EH (cell line): ENCODE measurements at regions not wholly inside any gene's neighbourhood (a gene's known extent, or its start where the extent isn't known, plus 50 kb on each side); places are given as distances from the start of the nearest gene placed in this dataset.
A peak's percentile ranks its signal among the peaks of the same experiment; 100 is the strongest.

Source experiments
- DNase-seq: peaks from one replicate; pipeline ENCODE4 v3.0.0-alpha.2; 2015; ENCODE audit warnings: low read depth

DNA sequence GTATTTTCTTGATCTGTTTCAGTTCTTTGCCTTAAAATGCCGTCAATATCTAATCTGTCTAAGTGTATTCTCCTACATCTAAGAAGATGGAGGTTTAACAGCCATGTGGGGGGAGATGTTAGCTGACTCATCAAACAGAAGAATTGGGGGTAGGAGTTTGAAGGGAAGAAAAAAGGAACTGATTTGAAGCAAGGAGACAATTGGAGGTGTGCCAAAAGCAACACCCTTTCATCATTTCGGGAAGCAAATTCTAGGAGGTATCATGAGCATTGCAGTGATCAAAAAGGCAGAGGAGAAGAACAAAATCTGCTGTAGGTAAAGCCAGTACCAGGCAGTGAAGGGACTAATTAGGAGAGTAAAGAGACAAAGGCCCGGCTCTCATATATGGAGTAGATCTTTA is 337.3 kb upstream of the TBC1D5 start:
- peak; percentile 14 for DNase-seq

DNA sequence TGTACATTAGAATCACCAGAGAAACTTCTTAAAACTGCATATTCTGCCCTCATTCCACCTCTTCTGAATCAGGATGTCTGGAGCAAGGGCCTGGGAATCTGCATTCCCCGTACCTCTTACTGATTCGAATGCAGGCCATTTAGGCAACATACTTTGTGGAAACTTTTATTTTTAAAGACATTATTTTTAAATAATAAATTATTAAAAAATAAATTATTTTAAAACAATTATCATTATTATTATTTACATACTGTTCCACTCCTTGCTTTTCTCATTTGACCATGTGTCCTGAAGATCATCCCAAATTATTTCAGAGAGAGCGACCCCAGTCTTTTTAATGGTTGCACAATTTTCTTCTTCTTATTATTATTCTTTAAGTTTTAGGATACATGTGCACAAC is 336.6 kb upstream of the TBC1D5 start:
- DNase-seq: no peak

DNA sequence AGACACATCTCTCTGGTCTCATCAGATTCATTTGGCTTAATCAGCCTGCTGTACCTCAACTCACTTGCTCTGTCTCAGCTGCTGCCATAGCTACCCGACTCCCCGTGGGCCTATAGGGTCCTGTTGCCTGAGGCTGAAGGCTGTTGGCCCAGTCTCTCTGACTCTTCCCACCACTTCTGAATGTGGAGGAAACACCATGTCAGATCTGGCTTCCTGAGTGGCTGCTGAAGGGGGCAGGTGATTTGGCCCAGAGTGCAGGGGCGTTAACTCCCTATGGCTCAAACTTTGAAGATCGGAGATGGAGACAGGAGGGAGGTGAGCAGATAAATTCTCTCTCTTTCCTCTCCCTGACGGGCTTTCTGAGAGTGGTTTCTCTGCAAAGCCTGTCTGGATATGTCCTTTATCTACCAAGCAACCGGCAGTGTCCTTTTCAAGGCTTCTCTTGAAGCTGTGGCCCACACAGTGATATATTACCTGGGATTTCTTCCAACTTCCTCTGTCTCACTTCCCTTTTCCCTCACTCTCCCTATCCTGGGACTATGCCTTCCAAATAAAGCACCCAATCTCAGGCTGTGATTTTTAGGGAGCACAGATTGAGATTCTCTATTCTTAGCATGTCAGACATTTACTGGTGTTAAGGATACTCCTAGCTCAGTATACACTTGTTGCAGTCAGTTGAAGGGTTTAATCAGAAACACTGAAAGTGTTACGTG is 334.9 kb upstream of the TBC1D5 start:
- DNase-seq: no peak

DNA sequence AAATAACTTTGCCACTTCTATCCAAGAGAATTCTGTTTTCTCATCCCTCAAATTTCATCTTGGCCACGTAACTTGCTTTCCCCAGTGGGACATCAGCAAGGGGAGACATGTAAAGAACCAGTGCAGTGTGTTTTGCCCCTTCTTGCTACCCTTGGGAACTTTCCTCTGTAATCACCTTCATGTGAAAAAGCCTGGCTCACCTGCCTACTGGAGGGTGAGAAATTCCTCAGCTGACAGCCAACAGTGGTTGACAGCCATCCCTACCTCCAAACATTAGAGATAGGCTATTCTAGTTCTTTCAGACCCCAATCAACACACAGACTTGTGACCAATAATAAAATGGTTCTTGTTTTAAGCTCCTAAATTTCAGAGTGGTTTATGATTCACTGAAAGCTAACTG is 333.9 kb upstream of the TBC1D5 start:
- DNase-seq: no peak

DNA sequence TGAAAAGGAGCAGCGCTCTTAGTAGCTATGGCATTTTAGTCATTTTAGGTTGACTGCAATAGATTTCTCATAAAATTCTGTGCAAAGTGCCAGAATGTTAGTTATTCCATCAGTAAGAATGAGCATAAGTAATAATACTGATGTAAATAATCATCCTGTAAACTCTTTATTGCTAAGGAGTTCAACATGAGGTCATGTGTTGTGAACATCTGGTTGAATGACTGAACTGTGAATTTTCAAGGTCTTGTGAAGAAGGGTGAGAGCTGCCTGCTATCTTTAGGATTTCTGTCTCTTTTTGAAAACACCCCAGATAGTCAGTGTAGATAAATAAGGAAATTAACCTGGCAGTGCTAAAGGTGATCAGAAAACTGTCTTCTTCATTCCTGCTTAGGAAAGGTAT is 333.4 kb upstream of the TBC1D5 start:
- DNase-seq: no peak

DNA sequence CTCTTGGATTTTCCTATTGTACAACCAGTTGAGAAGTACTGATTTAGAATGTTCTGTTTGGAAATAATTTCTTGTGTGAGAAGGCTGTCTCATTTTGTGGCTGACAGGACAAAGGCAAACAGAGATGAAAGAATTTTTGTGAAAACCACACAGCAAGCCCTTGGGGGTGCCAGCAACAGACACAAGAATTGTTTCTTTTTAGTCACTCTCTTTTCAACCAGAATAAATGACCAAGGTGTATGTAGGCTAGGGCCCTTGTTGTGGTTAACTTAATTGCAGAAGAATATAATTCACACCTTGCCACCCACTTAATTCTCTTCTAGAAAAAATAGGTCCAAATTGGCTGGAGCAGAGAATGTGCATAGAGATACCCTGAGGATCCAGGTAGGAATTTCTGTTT is 329.4 kb upstream of the TBC1D5 start:
- DNase-seq: no peak

DNA sequence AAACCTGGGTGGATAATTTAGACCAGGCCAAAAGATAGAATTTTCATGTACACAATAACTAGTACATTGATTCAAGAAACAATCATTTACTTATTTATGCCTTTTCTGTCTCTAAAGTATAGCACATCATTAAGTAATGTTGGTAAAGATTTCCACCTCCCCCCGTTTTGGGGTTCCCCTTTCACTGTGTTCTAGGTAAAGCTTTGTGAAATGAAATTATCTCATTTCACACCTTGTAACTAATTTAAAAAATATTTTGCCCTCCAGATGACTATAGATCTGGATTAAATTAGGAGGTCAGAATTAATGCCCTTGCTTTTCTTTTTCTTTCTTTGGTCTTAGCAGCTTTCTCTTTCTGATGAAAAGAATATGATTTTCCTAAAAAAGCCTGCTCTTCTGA is 328.5 kb upstream of the TBC1D5 start:
- DNase-seq: no peak

DNA sequence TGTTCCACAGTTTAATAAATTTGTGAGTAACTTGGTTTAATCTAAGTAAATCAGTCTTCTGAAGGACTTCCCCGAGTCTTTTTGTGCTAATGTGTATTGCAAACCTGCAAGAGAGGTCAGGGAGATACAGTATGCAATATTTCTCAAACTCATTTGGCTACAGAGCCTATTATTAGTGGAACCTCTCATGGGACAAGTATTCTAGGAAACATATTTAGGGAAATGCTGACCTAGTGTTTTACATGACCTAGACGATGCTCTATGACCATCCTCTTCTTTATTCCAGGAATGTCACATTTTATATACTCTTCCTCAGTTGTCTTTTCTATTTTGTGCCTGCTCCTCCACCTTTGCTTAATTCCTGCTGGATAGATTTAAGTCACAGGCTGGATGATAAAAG is 327.8 kb upstream of the TBC1D5 start:
- no peak for DNase-seq

DNA sequence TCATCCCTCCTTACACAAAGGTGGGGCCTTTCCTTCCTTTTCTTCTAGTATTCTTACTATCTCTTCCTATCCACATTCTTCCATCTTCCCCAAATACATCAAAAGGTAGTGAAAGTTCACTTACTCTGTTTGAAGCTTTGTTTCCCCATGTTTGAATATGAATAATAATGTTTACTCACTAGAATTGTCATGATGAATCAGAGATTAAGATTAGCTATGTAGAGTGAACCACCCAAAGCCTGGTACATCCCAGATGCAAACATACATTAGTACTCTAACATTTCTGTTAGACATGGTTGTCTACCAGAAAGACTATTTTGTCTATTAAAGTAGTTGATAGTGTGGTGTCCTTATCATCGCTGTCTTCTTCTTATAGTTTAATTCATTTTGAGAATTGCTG is 327.1 kb upstream of the TBC1D5 start:
- no peak for DNase-seq

DNA sequence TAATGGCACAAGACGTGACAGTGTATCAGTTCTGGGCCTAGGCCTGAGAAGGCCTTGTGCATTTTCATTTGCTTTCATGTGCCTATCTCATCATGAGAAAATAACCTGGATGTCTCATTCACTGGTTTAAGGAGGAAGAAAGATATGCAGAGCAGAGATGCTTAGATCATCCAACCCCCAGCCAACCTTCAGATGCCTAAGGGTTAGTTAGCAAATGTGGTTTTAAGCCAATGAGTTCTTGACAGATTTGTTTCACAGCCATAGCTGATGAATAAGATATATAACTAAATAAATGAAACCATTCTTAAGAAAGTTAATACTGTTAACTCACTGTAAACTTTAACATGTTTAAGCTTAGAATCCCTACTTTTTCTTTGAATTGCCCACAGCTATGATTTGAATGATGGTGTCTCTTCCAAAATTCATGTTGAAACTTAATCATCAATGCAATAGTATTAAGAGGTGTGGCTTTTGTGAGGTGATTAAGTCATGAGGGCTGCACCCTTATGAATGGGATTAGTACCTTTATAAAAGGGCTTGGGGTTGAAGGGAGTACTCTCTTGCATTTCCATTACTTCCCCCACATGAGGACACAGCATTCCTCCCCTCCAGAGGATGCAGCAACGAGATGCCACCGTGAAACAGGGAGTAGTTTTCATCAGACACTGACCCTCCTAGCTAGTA is 324.6 kb upstream of the TBC1D5 start:
- DNase-seq: no peak

DNA sequence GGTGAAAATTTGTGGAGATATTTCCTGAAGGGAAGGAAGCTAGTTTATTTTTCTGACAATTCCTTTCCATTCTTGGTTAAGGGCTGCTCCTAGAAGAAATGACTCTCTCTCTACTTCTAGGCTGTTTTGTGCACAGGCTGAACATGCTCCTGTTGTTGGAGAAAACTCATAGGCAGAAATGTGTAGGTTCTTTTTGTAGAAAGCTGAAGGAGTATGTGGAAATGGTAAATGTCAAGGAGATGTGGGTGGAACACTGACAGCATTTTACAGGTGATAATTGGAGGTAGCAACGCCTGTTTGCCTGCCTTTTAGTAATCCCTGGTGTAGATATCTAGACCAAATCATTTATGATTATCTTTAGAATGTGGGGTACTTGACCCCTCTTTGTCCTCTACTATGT is 322.2 kb upstream of the TBC1D5 start:
- no peak for DNase-seq

DNA sequence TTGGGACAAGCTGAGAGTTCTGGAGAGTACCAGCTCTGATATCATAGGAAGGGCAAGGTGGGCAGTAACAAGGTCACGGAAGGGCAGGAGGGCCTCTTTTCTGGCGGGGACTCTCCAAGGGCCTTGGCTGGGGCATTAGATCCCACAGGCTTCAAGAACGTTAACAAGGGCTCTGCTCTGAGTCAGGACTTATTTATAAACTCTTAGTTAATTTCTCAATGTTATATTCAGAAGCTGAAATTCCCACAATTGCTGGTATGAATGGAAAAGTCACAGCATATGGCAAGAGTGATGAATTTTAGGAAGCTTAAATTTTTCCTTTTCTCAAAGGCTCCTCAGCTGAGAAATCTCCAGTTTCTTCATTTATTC is 320.2 kb upstream of the TBC1D5 start:
- DNase-seq: peak; percentile 44

DNA sequence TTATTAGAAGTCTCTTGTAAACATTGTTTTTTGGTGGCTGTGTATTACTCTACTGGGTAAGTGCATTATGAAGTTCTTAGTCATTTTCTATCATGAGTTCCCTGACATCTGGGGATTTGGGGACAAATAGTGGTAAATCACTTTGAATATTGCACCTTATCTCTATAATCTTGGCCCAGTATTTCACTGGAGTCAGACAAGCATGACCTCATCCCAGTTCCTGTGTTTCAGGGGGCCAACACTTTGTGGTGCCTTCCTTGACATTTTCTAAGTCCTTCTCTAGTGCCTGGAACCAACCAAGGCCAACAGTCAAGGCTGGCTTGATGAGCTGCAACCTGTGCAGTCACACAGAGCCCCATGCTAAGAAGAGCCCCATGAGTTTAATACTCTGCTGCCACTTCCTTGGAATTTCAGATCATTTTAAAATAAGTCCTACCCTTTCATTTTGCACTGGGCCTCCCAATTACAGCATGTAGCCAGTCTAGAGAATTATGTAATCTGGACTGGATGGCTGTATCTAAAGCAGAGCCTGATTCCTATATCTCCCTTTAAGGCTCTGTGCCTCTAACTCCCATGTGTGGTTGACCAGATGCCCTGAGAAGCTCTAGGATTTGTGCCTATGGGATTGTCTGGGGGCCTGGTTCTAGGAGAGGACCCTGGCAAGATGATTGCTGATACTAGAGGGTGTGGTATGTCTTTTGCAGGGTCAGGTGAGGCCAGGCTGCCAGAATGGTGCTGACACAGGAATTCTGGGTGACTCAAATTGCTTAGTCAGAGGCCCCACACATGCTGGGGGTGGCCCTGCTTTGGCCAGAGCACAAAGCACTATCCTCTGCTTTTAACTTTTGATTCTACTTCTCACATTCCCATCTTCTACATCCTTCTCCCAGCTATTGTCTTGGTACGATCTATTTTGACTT is 319.6 kb upstream of the TBC1D5 start:
- peak; percentile 47 for DNase-seq

DNA sequence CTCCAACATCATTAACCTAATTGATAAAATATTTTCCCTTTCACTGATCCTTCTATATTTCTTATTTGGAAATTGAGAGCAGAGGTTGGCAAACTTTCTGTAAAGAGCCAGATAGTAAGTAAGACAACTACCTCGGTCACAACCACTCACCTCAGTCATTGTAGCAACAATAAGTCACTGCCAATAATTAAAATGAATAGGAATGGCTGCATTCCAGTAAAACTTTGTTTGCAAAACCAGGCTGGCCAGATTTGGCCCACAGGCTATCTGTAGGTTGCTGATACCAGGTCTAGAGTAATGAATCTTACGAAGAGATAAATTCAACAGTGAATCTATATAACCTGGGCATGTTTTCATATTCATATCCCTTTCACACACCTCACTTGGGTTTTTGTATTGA is 316.2 kb upstream of the TBC1D5 start:
- no peak for DNase-seq

DNA sequence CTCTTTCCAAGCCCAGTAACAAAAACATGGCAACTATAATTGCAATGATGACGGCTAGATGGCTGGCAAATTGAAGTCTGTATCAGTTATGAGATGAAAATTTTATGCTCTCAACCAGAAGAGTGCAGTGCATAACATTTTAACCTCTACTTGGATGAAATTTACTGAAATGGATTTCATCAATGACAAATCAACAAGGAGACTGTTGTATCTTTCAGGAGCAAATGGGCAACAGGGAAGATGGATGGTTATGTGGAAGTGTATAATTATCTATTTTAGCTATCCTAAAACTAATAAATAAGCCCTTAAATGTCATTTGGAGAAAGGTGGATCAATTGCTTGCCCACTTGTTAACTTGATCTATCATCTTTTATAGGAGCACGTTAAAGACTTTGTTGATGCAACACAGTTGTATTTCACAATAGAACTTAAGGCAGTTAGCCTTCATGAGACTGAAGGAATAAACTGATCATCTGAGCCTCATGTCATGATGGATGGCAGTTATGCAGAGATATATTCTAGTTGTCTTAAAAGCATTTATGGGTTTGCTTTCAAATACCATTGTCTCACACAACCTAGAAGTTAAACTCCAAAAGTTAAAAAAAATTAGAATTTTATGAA is 315.1 kb upstream of the TBC1D5 start:
- no peak for DNase-seq

DNA sequence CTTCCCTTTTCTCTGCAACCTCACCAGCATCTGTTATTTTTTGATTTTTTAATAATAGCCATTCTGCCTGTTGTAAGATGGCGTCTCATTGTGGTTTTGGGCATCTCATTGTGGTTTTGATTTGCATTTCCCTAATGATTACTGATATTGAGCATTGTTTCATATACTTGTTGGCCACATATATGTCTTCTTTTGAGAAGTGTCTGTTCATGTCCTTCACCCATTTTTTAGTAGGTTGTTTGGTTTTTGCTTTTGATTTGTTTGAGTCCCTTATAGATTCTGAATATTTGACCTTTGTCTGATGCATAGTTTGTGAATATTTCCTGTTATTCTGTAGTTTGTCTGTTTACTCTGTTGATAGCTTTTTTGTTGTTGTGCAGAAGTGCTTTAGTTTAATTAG is 312.2 kb upstream of the TBC1D5 start:
- no peak for DNase-seq

DNA sequence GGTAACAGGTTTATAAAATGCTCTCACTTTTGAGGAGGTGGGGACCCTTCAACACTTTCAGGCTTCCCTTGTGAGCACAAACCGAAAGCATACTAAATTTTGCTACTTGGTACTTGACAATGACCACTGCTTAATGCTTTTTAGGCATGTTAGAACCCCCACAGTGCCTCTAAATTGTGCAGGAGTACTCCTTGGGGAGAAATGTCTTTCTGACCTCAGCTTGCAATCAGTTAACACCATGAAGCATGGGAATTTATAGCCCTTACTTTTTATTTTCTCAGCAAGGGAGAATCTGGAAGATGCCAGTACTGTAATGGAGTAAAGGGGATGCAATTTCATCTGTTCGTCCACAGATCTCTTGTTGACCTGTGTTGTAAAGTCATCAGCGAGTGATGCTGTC is 308.9 kb upstream of the TBC1D5 start:
- no peak for DNase-seq

DNA sequence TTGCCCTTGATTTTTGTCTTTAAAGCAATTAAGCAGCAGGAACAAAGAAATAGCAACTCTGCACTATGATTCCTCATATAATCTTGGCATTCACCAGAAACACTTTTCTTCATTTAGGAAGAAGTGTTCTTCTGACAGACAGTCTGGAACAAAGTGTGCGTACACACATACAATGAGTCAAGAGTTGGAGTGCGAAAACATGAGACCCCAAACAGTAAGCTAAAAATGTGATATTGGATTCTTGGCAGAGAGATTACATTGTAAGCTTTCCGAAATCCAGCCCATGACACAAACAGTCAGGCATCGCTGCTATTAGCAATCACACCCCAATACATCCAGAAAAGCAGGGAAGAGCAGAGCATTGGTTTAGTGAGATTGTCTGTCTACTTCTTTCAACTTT is 306.7 kb upstream of the TBC1D5 start:
- no peak for DNase-seq

DNA sequence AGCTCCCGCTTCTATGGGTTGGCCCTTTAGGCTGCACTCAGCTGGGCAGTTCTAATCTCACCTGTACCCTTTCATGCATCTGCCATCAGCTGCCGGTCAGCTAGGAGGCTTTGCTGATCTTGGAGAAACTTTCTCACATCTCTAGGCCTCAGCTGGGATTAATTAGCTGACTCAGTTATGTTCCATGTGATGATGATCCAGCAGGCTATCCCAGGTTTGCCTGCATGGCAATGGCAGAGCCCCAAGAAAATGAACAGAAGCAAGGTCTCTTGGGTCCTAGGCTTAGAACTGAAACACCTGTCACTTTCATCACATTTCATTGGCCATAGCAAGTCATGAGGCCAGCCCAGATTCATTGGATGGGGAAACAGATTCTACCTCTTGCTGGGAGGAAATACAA is 304.6 kb upstream of the TBC1D5 start:
- DNase-seq: peak; percentile 25

DNA sequence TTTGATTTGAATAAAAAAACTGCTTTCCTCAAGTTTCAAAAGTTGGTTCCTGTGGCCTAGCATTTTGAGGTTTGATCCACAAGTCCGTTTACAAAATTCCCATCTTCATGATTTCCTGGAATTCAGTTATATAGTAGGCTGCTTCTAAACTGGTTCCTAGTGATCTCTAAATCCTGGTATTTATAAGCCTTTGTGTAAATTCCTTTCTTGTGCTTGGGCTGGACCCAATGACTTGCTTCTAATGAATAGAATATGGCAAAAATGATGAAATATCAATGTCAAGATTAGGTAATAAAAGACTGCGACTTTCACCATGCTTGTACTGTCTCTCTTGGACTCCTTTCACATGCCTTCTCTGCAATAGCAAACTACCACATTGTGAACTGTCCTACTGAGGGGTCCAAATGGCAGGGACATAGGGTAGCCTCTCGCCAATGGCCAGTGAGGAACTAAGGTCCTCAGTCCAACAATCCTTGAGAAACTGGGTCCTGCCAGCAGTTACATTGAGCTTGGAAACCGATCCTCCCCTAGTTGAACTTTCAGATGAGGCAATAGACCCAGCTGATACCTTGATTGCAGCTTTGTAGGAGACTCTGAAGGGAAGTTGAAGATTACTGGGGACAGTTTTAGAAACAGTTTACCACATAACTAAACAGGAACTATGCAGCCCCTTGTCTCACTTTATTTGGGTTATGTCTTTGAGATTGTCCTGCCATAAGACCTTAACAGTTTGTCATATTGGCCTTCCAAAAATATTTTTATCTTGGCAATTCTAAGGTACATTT is 303.9 kb upstream of the TBC1D5 start:
- DNase-seq: peak; percentile 11

DNA sequence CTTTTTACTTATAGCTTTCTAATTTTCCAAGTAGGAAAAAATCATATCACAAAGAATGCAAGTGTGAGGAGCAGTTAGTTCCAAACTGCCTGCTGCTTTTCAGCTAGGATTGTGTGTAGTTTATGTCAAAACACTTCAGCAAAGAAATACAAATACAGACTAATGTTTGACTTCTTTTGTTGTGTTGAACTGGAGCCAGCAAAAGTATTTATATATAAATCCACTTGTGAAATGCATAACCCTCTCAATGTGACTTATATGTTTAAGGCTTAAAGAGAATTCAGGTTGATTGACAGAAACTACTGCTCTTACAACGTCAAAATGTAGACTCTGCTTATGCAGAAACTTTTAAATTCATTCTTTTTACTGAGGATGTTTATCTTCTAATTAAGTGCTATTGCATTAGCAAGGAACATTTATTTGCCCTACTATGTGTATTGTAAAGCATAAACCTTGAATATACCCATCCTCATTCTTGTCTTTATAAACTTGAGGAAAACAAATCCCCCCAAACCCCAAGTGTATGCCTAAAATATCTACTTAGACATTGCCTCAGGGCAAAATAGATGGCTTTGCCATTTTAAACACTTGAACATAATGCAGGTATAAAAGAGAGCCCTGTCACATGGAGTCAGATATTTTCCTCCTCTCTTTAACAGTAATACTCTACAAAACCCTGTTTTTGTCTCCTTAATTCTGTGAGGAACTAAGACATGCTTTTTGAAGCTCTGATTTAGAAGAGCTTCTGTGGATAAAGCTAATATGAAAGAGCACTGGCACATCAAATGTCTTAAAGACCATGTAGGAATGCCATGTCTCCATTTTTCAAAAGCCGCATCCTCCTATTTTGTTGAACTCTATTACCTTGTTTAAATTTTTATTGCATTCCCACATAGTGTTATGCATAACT is 302.8 kb upstream of the TBC1D5 start:
- DNase-seq: no peak
